Glomerular visceral epithelial cell (primary cell): ENCODE measurements at regions not wholly inside any gene's neighbourhood (a gene's known extent, or its start where the extent isn't known, plus 50 kb on each side); places are given as distances from the start of the nearest gene placed in this dataset.

Experiments
- DNase-seq: peaks from one replicate; pipeline ENCODE4 v3.0.0-alpha.2; 2016; ENCODE audit errors: extremely low spot score

DNA sequence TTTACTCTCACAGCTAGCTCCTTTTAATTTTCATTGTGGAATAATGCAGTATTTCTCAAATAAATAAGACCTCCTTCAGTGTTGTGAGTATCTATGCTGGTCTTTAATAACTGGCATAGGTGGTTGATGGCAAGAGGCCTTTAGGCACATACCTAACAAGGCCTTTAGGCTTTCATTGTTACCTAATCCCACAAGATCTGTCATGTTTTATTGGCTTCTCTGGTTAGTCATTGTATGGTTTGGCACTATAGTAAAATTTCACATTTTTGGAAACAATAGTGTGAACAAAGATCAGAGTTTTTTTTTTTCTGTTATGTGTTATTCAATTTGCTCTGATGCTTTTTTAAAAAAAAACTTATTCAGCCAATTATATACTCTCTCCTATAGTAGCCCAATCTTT, 89.8 kb upstream of the NEUROD1 start:
- no peak for DNase-seq

DNA sequence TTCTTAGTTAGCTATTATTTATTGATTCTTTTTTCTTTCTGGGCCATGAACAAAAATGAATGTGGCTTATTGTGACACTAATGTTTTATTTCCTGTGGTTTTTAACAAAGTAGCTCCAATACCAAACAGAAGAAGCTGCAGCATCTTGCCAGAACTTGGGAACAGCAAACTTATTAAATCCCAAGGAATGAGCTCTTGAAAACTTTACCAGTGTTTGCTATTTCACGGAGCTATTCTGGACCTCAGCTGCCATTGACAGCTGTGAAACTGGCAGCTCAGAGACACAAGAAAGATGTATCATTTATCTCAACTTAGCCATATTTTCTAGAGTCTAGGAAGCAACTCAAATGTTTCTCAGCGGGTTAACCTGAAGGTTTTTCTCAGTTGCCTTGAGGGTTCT, 91.0 kb upstream of the NEUROD1 start:
- DNase-seq, result no peak

GRCh38 chr2:181772334-181772733, 92.0 kb upstream of the NEUROD1 start:
- DNase-seq, result no peak

- DNase-seq, result no peak
These were observed 92.5 kb upstream of the NEUROD1 start for GRCh38 chr2:181772777-181773176.

- no peak for DNase-seq
These were observed 94.4 kb upstream of the NEUROD1 start for GRCh38 chr2:181774685-181775084.

DNA sequence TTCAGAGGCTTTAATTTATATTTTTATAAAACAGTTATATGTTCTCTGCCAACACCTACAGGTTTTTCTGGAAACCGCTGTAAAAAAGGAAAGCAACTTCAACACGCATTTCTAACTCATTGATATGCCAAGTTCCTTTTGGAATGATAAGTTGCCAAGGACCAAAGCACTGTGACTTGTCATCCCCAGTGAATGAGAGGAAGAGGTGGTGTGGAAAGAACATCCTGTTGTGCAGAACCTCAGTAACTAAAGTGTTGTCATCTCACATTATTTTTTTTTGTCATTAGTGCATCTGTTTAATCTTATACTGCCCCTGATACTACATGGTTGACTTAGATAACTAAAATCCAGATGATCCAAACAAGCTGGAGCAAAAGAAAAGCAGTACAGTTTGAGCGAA, 96.0 kb upstream of the NEUROD1 start:
- DNase-seq, result no peak

DNA sequence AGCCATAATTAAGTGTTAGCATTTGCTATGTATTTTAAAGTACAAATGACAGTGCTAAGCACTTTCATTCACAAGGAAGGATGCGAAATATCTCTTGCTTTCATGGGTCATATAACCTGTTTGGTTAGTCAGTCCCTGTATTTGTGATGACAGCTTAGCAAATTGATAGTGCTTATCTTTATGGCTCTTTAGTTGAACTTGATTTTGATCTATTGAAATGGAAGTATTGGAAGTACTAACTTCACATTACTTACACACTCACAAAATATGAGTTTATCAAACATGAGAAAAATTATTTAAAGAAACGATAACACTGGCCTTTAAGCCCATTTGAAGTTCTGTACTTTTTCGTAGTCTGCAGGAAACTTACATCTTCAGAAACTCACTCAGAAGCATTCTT, 97.4 kb upstream of the NEUROD1 start:
- no peak for DNase-seq

DNA sequence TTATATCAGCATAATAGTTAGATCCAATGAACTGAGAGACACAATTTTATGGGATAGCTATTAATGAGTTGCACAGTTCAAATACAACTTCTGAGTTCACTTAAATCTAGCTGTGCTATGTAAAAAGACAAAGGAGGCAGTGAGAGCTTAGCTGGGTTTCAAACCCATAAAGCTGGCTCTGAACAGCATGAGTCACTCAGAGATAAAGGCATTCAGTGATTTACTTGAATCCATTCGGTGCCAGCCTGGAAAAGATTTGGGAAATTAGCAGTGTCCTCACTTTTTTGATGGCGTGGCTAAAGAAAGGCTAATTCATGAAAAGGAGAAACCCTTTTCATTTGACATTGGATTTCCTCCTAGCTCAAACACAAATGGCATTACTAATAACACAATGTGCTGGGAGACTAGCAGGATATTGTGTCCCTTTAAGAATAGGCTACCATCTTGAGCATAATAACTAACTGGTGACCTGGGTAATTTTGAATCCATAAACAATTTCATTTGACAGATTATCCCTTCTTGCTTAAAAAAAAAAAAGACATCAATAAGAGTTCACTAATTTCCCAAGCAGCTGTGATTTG, 98.4 kb upstream of the NEUROD1 start:
- DNase-seq, result no peak

GRCh38 chr2:181779288-181780021, 99.1 kb upstream of the NEUROD1 start:
- DNase-seq, result no peak

DNA sequence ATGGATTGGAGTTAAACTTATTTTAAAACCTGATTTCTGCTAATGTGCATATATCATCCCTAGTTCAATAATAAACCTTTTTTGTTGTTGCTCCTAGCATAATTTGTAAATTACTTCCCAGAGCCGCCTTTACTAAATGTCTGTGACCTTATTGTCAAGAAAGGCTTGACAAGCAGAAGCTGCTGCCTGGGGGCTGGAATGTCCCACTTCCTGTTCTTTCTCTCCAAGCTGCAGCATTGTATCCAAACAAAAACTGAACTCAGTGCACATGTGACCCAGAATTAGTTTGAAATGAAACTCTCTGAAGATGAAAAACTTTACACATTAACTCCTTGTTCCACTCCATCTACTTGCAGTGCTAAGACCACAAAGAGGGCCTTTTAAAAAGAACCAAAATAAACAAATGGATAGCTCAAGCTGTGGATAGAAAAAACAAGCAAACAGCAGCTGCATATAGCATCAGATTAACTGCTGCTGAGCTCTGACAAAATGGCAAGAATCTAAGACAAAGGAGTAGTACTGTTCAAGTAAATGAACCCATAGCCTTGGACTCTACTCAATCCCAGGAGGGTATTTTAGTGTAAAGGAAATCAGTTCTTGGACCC, 99.8 kb upstream of the NEUROD1 start:
- DNase-seq, result peak; percentile 60

GRCh38 chr2:181780657-181781056, 100.3 kb upstream of the NEUROD1 start:
- peak; percentile 70 for DNase-seq

DNA sequence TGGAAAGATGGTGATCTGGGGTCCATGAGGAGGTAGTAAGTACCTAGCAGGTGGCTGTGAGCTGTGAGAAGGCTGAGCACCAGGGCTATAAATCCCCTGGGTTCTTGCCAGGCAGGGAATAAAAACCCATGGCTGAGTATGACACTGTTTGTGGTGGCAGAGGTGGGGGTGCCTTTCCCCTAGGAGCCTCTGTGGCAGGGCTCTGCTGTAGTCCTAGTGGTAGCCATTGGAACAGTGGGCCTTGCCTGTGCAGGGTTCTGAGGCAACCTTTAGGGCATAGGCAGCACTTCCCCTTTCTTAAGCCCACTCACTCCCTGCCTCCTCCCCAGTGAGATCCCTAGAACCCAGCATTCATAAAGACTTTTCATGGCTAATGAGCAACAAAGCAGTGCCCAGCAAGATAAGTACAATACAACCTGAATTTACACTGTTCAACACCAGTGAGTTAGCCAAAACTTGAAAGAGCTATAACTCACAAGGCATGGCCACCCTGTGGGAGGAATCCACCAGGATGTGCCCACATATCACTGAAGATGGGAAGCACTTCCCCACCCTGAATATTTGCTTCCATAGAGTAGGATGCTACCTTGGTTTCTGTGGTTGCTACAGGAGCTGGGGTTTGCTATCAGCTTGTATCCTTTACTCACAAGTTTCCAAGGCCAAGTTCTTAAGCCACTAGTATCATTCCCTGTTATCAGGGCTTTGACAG, 100.9 kb upstream of the NEUROD1 start:
- DNase-seq, result peak; percentile 73

GRCh38 chr2:181782660-181783059, 102.3 kb upstream of the NEUROD1 start:
- no peak for DNase-seq

DNA sequence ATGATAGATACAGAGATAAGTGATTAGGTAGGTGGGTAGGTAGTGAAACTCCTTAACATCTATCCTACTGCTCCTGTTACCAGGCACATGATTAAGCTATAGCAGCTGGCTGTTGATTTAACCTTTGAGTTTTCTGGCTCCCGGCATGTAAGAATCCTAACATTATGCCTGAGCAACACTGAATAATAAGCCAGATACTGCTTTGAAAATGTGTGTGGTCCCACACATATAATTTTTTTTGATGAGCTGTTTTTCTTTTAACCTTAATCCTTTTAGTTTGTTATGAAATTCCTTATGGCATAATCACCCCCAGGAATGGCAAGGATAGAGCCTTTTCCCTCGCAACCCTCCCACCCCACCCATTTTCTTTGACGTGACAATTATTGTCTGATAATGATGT, 104.2 kb upstream of the NEUROD1 start:
- DNase-seq, result peak; percentile 49

DNA sequence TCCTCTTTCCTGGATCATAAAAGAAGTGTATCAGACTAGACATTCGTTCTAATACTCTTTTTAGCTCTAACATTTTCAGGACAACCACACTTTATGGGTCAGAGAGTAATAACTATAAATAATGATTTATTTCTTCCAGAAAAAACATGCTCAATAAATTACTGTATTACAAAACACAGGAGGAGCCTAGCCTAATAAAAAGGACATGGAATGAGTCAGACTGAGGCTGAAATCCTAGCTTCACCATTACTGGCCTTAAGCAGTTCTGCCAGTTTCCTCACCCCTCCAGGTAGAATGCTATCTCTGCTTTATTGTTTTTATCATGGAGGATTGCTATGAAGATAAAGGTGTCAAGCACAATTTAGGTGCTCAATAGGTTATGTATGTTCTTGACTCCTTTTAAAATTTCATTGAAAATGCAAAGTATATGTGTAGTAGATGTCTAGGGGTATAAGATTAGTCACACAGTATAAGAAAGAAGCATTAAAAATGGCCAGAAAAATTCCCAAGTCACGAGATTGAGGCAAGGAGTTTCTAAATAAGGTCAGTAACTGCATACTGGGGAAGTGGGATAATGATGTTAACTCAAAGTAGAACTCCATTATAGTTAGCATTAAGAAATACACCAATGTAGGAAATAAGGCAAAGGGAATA, 105.5 kb upstream of the NEUROD1 start:
- peak; percentile 49 for DNase-seq

GRCh38 chr2:181786371-181787228, 104.9 kb upstream of the ITPRID2 start:
- no peak for DNase-seq

DNA sequence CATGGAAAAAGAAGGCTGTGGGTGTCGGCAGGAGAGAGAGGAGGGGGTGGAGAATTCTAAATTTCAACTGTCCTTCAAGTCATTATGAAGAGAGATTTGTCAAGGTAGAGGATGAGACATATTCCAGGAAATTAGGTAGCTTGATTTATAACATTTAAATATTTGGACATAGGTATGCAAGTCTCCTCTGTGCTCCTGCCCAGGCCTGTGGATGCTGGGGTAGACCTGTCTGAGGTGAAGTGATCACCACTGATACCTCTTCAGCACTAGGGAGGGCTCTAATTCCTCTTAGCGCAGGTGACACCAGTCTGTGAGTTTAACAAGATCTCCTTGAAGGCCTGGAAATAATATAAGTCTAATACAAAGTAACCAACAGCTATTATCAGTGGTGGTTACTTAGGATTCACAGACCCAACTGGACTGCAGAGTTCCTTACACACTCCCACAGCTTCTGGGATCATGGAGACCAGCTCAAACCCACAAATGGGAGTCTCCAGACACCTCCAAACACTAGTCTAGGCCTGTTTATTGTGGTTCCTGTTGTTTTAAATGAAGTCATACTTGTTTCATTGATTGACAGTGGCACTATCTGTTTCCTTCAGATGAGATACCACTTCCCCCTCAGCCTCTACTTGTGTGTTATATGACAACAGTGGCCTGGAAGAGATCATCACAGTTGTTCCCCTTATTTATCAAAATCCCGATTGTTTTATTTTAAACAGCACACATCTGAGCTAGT, 104.1 kb upstream of the ITPRID2 start:
- DNase-seq, result no peak

DNA sequence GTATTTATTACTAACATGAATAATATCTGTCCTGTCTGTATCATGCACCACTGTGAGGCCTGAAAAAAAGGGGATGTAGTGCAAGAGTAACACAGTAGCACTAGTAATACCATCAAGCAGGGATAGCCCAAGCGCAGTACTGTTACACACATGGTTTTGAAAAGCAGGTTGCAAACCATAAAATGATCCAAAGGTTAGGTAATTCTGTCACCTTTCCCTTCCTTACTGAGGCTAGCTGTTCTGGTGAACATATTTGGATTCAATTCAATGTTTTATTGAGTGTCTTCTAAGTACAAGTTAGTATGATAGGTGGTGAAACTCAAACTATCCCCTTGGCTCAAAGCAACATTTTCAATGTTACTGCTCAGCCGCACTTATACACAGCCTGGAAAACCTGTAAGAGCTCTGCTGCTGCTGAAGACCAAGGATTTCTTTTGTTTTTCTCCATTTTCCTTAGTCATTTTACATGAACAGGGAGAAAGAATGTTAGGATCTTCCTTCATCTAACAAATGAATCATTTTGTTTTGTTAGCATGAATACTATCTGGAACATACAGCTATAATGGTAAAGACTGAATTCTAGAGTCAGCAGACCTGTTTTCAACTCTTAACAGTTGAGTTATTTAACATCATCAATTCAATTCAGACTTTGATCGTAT, 102.5 kb upstream of the ITPRID2 start:
- no peak for DNase-seq

DNA sequence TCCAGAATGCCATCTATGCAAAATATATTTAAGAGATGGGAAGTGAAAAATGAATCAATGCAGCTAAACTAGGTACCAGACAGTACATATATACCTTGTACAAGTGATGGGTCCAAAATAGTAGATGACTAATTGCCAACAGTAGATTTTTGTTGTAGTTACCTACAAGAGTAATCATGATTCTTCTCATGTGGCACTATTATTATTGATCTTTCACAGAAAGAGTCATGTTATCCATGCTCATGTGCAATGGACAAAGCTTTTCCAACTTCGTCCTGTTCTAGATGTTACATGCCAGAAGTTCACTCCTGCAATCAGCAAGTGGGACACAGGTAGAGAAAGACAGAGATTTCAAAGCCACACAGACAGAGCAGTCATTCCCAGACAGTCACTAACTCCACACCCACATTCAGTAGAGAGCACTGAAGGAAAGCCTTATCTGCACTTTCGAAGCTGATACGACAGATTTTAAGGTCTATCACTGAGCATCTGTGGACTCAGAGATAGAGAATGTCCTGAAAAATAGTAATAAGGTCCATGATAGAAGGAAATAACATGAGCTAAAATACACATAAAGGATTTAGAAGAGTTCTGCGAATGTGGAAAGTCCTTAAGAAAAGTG, 101.6 kb upstream of the ITPRID2 start:
- DNase-seq, result no peak
